ENCODE measurements at regions not wholly inside any gene's neighbourhood (a gene's known extent, or its start where the extent isn't known, plus 50 kb on each side); places are given as distances from the start of the nearest gene placed in this dataset.

GRCh38 chr15:99467338-99467720, 98.5 kb upstream of the MEF2A start:
- Histone ChIP-seq H3K79me2 (ENCODE audit: control insufficient read depth, insufficient read depth, low read length) (no peaks in the 10 kb centered on the region), H2AFZ (ENCODE audit: insufficient read depth, low read depth, low read length, poor library complexity, severe bottlenecking) (no peak overlapping the region), H3K4me2 (replicated peaks; ENCODE audit: low read depth, low read length, poor library complexity, severe bottlenecking) (no peak overlapping the region), H3K4me1 (ENCODE audit: control insufficient read depth in 2 of 2, insufficient read depth in 2 of 2, low read length in 2 of 2) (peaks cover 20 to 21% of the 10 kb centered on the region in 2 donors), H3K9me3 (ENCODE audit: control extremely low read depth in 1 of 3, control insufficient read depth in 2 of 3, insufficient read depth in 1 of 3, low read length in 2 of 3) (peaks cover 10 to 14% (median 14%) of the 10 kb centered on the region in 3 donors), H3K27me3 (replicated peaks in 1 of 4; ENCODE audit: control extremely low read depth in 1 of 4, control insufficient read depth in 3 of 4, insufficient read depth in 4 of 4, low read length in 3 of 4) (no peaks in the 10 kb centered on the region), H4K20me1 (ENCODE audit: control insufficient read depth, insufficient read depth, low read length, poor library complexity, severe bottlenecking) (no peaks in the 10 kb centered on the region), H3K9ac (ENCODE audit: low read length) (no peak overlapping the region), H3K27ac (ENCODE audit: low read length in 2 of 2) (no peak overlapping the region), H3K4me3 (ENCODE audit: control extremely low read depth in 1 of 5, extremely low read depth in 1 of 5, insufficient read depth in 1 of 5, low read depth in 2 of 5, low read length in 4 of 5) (no peak overlapping the region), H3K36me3 (replicated peaks in 1 of 2; ENCODE audit: control extremely low read depth in 1 of 2, control insufficient read depth in 1 of 2, extremely low read depth in 1 of 2, insufficient read depth in 2 of 2, low read length in 1 of 2) (no peaks in the 10 kb centered on the region)
- 96% methylated on average over 14 of the region's 14 CpGs for WGBS (ENCODE audit: insufficient coverage)
- POLR2A ChIA-PET = no interaction called here
- intact Hi-C loops (cut with micrococcal nuclease) = no loop called here
- no peak for TF ChIP-seq EZH2 (IDR thresholded peaks at IDR 0.05; ENCODE audit: borderline replicate concordance, insufficient read depth, low read depth, low read length, poor library complexity, severe bottlenecking)
- no peak for TF ChIP-seq CTCF (IDR thresholded peaks at IDR 0.05)
- peaks cover 24% of the 10 kb centered on the region for H3K4me1 Mint-ChIP-seq
- H3K4me3 Mint-ChIP-seq = no peak overlapping the region
- peaks cover 5% of the 10 kb centered on the region for H3K9me3 Mint-ChIP-seq (ENCODE audit: insufficient read depth)
- no peak for ATAC-seq (ENCODE audit: low read depth)
- no peaks in the 10 kb centered on the region for H3K27me3 Mint-ChIP-seq
- CTCF ChIA-PET = interaction anchor here (1.0 kb wide), 1 partner anchor 18 kb away, joined by 4 read pairs; no protein-coding TSS in a partner anchor
- no peak for DNase-seq
- peak overlapping the region; percentile 37 for H3K27ac Mint-ChIP-seq

GRCh38 chr15:99467853-99468464, 97.8 kb upstream of the MEF2A start:
- POLR2A ChIA-PET = no interaction called here
- no peak overlapping the region for H3K27ac Mint-ChIP-seq

More at GRCh38 chr15:99467853-99468464, 97.8 kb upstream of the MEF2A start:
- Histone ChIP-seq H3K36me3 (replicated peaks in 1 of 2; ENCODE audit: control extremely low read depth in 1 of 2, control insufficient read depth in 1 of 2, extremely low read depth in 1 of 2, insufficient read depth in 2 of 2, low read length in 1 of 2) (no peaks in the 10 kb centered on the region), H3K9ac (ENCODE audit: low read length) (no peak overlapping the region), H4K20me1 (ENCODE audit: control insufficient read depth, insufficient read depth, low read length, poor library complexity, severe bottlenecking) (no peaks in the 10 kb centered on the region), H3K9me3 (ENCODE audit: control extremely low read depth in 1 of 3, control insufficient read depth in 2 of 3, insufficient read depth in 1 of 3, low read length in 2 of 3) (peaks cover 10 to 14% (median 11%) of the 10 kb centered on the region in 3 donors), H3K27ac (ENCODE audit: low read length in 2 of 2) (no peak overlapping the region), H3K27me3 (replicated peaks in 1 of 4; ENCODE audit: control extremely low read depth in 1 of 4, control insufficient read depth in 3 of 4, insufficient read depth in 4 of 4, low read length in 3 of 4) (no peaks in the 10 kb centered on the region), H3K4me1 (ENCODE audit: control insufficient read depth in 2 of 2, insufficient read depth in 2 of 2, low read length in 2 of 2) (peaks cover 25% of the 10 kb centered on the region in 2 donors), H3K4me2 (replicated peaks; ENCODE audit: low read depth, low read length, poor library complexity, severe bottlenecking) (no peak overlapping the region), H2AFZ (ENCODE audit: insufficient read depth, low read depth, low read length, poor library complexity, severe bottlenecking) (no peak overlapping the region), H3K4me3 (ENCODE audit: control extremely low read depth in 1 of 5, extremely low read depth in 1 of 5, insufficient read depth in 1 of 5, low read depth in 2 of 5, low read length in 4 of 5) (no peak overlapping the region), H3K79me2 (ENCODE audit: control insufficient read depth, insufficient read depth, low read length) (no peaks in the 10 kb centered on the region)
- WGBS (ENCODE audit: insufficient coverage) = 89% methylated on average over 3 of the region's 4 CpGs
- H3K4me1 Mint-ChIP-seq = peaks cover 30% of the 10 kb centered on the region
- no peak for DNase-seq
- peaks cover 5% of the 10 kb centered on the region for H3K9me3 Mint-ChIP-seq (ENCODE audit: insufficient read depth)
- CTCF ChIA-PET = interaction anchor here (1.0 to 1.2 kb wide), 2 partner anchors 12 to 19 kb away, joined by 3 to 4 read pairs; no protein-coding TSS in a partner anchor
- no peak for ATAC-seq (ENCODE audit: low read depth)
- H3K27me3 Mint-ChIP-seq = no peaks in the 10 kb centered on the region
- intact Hi-C loops (cut with micrococcal nuclease) = no loop called here
- TF ChIP-seq CTCF (IDR thresholded peaks at IDR 0.05) (no peak), EZH2 (IDR thresholded peaks at IDR 0.05; ENCODE audit: borderline replicate concordance, insufficient read depth, low read depth, low read length, poor library complexity, severe bottlenecking) (no peak)
- H3K4me3 Mint-ChIP-seq = no peak overlapping the region
